Uterus (tissue), 2 donors: ENCODE measurements at regions not wholly inside any gene's neighbourhood (a gene's known extent, or its start where the extent isn't known, plus 50 kb on each side); places are given as distances from the start of the nearest gene placed in this dataset.

Source experiments
- CTCF ChIP-seq, 4 experiments: fragments of 200-600 bp in 2 of 4; fragments of 450-650 bp in 2 of 4; sonication (generic) in 2 of 4; IDR thresholded peaks; one replicate each; pipeline ENCODE4 v1.5.1; 2016 to 2019; ENCODE audit warnings: antibody characterized with exemption in 4 of 4, mild to moderate bottlenecking in 2 of 4, moderate library complexity in 1 of 4
- POLR2A ChIP-seq, 2 donors: fragments of 450-650 bp; IDR thresholded peaks; one replicate each; pipeline ENCODE4 v1.6.1; 2016; ENCODE audit warnings: antibody characterized with exemption in 2 of 2, mild to moderate bottlenecking in 1 of 2, moderate library complexity in 1 of 2

DNA sequence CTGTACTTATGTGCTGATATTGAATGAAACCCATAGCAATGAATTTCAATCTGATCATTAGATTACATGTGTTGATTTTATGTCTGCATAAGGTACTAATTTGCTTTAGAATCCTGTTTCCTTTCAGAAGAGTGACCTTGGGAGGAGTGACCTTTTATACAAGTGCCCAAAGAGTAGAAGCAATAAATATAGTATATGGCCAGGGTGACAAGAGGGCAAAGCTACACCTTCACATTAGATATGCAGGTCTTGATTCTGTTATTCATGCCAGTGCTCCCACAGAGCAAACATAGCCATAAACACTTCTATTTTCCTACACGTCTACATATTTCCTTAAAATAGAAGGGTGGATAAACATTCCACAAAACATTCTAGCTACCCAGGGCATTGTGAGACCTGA is 158.2 kb upstream of the RAP2B start:
- TF ChIP-seq CTCF (IDR thresholded peaks at IDR 0.05) (no peak), POLR2A (IDR thresholded peaks at IDR 0.05) (no peak)
